Keratinocyte (primary cell): ENCODE measurements at regions not wholly inside any gene's neighbourhood (a gene's known extent, or its start where the extent isn't known, plus 50 kb on each side); places are given as distances from the start of the nearest gene placed in this dataset.

Source experiments
- DNase-seq: peaks from one replicate; pipeline ENCODE4 v3.0.0-alpha.2; 2011; ENCODE audit warnings: low read depth, missing footprints, low spot score
- FAIRE-seq: peaks from 2 replicates; lab custom pipeline; 2011; peaks lifted over from hg19 to GRCh38; lab: Jason Lieb, UNC
- H2AFZ ChIP-seq: 2 replicates; pipeline ENCODE4 v1.6.0; 2012; ENCODE audit warnings: low read length, control low read depth, inconsistent platforms; ENCODE audit not compliant: control insufficient read depth
- H3K27ac ChIP-seq: 2 replicates; pipeline ENCODE4 v1.5.1; 2011; ENCODE audit warnings: low read length; ENCODE audit not compliant: control insufficient read depth, insufficient read depth
- H3K27me3 ChIP-seq: 3 replicates; pipeline ENCODE4 v1.6.0; 2011; ENCODE audit warnings: low read length; ENCODE audit not compliant: control insufficient read depth, insufficient read depth; ENCODE audit errors: extremely low read depth
- H3K36me3 ChIP-seq, 2 experiments: 2 replicates in 1 of 2; 3 replicates in 1 of 2; pipeline ENCODE4 v1.5.1; 2011; ENCODE audit warnings: low read length in 2 of 2, mild to moderate bottlenecking in 1 of 2; ENCODE audit not compliant: control insufficient read depth in 2 of 2, insufficient read depth in 2 of 2; ENCODE audit errors: extremely low read depth in 1 of 2
- H3K4me1 ChIP-seq: 3 replicates; pipeline ENCODE4 v1.5.1; 2011; ENCODE audit warnings: low read length; ENCODE audit not compliant: control insufficient read depth, insufficient read depth; ENCODE audit errors: extremely low read depth
- H3K4me2 ChIP-seq: 3 replicates; pipeline ENCODE4 v1.6.0; 2011; ENCODE audit warnings: low read depth, low read length; ENCODE audit not compliant: control insufficient read depth, insufficient read depth; ENCODE audit errors: extremely low read depth
- H3K4me3 ChIP-seq, 3 experiments: fragments of 200-600 bp in 1 of 3; sonication (generic) in 1 of 3; 2 replicates in 2 of 3; 3 replicates in 1 of 3; pipeline ENCODE4 v1.5.1; 2011 to 2016; ENCODE audit warnings: low read length in 3 of 3, mild to moderate bottlenecking in 3 of 3, control low read depth in 2 of 3, inconsistent platforms in 1 of 3, low read depth in 1 of 3, mixed read lengths in 1 of 3, mixed run types in 1 of 3, moderate library complexity in 1 of 3; ENCODE audit not compliant: control insufficient read depth in 2 of 3, insufficient read depth in 2 of 3; ENCODE audit errors: extremely low read depth in 1 of 3
- H3K79me2 ChIP-seq: 2 replicates; pipeline ENCODE4 v1.6.0; 2012; ENCODE audit warnings: low read length; ENCODE audit not compliant: control insufficient read depth, insufficient read depth
- H3K9ac ChIP-seq: 3 replicates; pipeline ENCODE4 v1.6.0; 2011; ENCODE audit warnings: low read length; ENCODE audit not compliant: control insufficient read depth, insufficient read depth; ENCODE audit errors: extremely low read depth
- H3K9me1 ChIP-seq: 3 replicates; pipeline ENCODE4 v1.6.0; 2011; ENCODE audit warnings: low read length; ENCODE audit not compliant: control insufficient read depth, insufficient read depth; ENCODE audit errors: extremely low read depth
- H3K9me3 ChIP-seq: 2 replicates; pipeline ENCODE4 v1.5.1; 2012; ENCODE audit warnings: low read depth, low read length; ENCODE audit not compliant: control insufficient read depth
- H4K20me1 ChIP-seq: 3 replicates; pipeline ENCODE4 v1.6.0; 2011; ENCODE audit warnings: low read length; ENCODE audit not compliant: control insufficient read depth, insufficient read depth; ENCODE audit errors: extremely low read depth
- EZH2 ChIP-seq: IDR thresholded peaks from one replicate; pipeline ENCODE4 v1.6.1; 2012; ENCODE audit warnings: inconsistent platforms, mild to moderate bottlenecking, low read length, moderate library complexity
- dilution Hi-C: fragments of 300-500 bp; cut with MboI; formaldehyde crosslinking; loops from one replicate; pipeline ENCODE4 v1.7.0; 2020; ENCODE audit warnings: low sequenced_read_pairs; ENCODE audit not compliant: extremely low pct_ligation_motif_present
- TF ChIP-seq, protein P1 (sequence below), 3 experiments: IDR thresholded peaks in 1 of 3; conservative IDR thresholded peaks in 1 of 3; optimal IDR thresholded peaks in 1 of 3; 2 replicates in 2 of 3; 3 replicates in 1 of 3; pipeline versions ENCODE3 to v1.5.1; 2011; ENCODE audit warnings: low read length in 3 of 3, mild to moderate bottlenecking in 3 of 3, moderate library complexity in 2 of 3, control low read depth in 1 of 3, inconsistent platforms in 1 of 3; ENCODE audit not compliant: insufficient read depth in 2 of 3; ENCODE audit errors: extremely low read depth in 1 of 3

DNA sequence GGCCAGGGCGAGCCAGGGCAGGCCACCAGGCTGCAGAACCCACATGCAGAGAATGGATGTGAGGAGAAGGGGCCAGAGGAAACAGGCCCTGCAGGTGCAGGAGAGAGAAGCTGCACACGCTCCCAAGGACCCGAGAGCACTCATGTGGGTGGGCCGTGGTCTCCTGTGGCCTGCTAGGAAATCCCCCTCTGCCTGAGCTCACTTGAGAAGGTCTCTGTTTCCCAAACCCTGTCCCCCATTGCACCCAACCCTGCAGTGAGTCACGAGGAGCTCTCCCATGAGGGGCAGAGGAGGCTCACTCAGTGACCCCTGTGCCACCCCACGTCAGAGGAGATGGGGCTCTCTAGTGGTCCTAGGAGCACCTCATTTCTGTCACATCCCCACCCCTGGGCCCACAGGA lies 111.1 kb downstream of the KLF13 start:
- dilution Hi-C loops = no loop called here
- Histone ChIP-seq H3K9ac (no peak overlapping the region), H3K27me3 (no peaks in the 10 kb centered on the region), H3K9me1 (no peaks in the 10 kb centered on the region), H3K4me1 (peaks cover 52% of the 10 kb centered on the region), H3K4me2 (no peak overlapping the region), H3K79me2 (no peaks in the 10 kb centered on the region), H4K20me1 (no peaks in the 10 kb centered on the region), H3K4me3 (no peak overlapping the region), H3K27ac (no peak overlapping the region), H3K9me3 (no peaks in the 10 kb centered on the region), H2AFZ (no peak overlapping the region), H3K36me3 (no peaks in the 10 kb centered on the region)
- no peak for FAIRE-seq
- TF ChIP-seq, protein P1, sequence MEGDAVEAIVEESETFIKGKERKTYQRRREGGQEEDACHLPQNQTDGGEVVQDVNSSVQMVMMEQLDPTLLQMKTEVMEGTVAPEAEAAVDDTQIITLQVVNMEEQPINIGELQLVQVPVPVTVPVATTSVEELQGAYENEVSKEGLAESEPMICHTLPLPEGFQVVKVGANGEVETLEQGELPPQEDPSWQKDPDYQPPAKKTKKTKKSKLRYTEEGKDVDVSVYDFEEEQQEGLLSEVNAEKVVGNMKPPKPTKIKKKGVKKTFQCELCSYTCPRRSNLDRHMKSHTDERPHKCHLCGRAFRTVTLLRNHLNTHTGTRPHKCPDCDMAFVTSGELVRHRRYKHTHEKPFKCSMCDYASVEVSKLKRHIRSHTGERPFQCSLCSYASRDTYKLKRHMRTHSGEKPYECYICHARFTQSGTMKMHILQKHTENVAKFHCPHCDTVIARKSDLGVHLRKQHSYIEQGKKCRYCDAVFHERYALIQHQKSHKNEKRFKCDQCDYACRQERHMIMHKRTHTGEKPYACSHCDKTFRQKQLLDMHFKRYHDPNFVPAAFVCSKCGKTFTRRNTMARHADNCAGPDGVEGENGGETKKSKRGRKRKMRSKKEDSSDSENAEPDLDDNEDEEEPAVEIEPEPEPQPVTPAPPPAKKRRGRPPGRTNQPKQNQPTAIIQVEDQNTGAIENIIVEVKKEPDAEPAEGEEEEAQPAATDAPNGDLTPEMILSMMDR (optimal IDR thresholded peaks at IDR 0.05 in 1 of 3, IDR thresholded peaks at IDR 0.05 in 1 of 3, conservative IDR thresholded peaks at IDR 0.05 in 1 of 3; ENCODE audit: extremely low read depth in 1 of 3, insufficient read depth in 2 of 3, low read length in 3 of 3) = no peak
- TF ChIP-seq EZH2 = no peak
- DNase-seq = no peak

DNA sequence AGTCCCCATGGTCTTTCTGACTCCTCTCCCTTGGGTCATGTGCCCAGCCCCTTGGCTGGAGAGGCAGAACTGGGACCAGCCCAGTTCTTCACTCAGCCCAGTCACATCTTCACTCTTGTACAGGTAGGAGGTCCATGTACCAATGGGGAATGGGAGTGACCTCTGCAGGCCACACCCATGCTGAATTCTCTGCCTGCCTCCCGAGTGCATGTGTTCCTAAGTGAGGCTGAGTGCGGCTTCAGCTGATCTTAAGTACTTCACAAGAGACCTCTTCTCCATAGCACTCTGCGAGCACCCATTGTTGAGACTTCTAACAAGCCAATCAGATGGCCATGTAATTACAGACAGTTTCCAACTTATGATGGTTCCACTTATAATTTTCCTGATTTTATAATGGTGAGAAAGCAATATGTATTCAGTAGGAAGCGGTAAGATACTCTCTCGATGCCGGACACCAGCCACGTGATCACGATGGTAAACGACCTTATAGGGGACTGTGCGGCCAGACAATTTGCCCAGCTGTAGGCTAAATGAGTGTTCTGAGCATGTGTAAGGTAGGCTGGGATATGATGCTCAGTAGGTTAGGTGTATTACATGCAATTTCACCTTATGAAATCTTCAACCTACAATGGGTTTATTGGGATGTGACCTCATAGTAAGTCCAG lies 112.1 kb downstream of the KLF13 start:
- H3K27me3 ChIP-seq = no peaks in the 10 kb centered on the region
- no peak overlapping the region for H3K4me3 ChIP-seq
- no peak for TF ChIP-seq EZH2
- TF ChIP-seq, protein P1 (optimal IDR thresholded peaks at IDR 0.05 in 1 of 3, IDR thresholded peaks at IDR 0.05 in 1 of 3, conservative IDR thresholded peaks at IDR 0.05 in 1 of 3; ENCODE audit: extremely low read depth in 1 of 3, insufficient read depth in 2 of 3, low read length in 3 of 3) = no peak
- H2AFZ ChIP-seq = no peak overlapping the region
- H3K4me2 ChIP-seq = no peak overlapping the region
- H3K9me1 ChIP-seq = no peaks in the 10 kb centered on the region
- H3K9ac ChIP-seq = no peak overlapping the region
- dilution Hi-C loops = no loop called here
- no peaks in the 10 kb centered on the region for H4K20me1 ChIP-seq
- no peak overlapping the region for H3K27ac ChIP-seq
- H3K9me3 ChIP-seq = no peaks in the 10 kb centered on the region
- peaks cover 49% of the 10 kb centered on the region for H3K4me1 ChIP-seq
- DNase-seq (no peak), FAIRE-seq (no peak)
- H3K79me2 ChIP-seq = no peaks in the 10 kb centered on the region
- no peaks in the 10 kb centered on the region for H3K36me3 ChIP-seq
